ENCODE measurements at regions not wholly inside any gene's neighbourhood (a gene's known extent, or its start where the extent isn't known, plus 50 kb on each side); places are given as distances from the start of the nearest gene placed in this dataset.

GRCh38 chr6:16949716-16950115, 152.1 kb upstream of the STMND1 start:
- Histone ChIP-seq H3K79me2 (ENCODE audit: insufficient read depth, low read length) (no peaks in the 10 kb centered on the region), H3K23ac (ENCODE audit: insufficient read length, low read depth, low read length) (no peak overlapping the region), H3K56ac (ENCODE audit: insufficient read length, low read depth, low read length) (no peak overlapping the region), H2BK120ac (ENCODE audit: low read depth, low read length, poor library complexity, severe bottlenecking) (no peak overlapping the region), H3K27ac (ENCODE audit: insufficient read length, low read depth, low read length) (no peak overlapping the region), H4K20me1 (ENCODE audit: control insufficient read depth, insufficient read depth, insufficient read length) (no peaks in the 10 kb centered on the region), H2BK15ac (ENCODE audit: low read depth, low read length) (no peak overlapping the region), H3K79me1 (ENCODE audit: insufficient read depth, low read depth, low read length, poor library complexity, severe bottlenecking) (no peaks in the 10 kb centered on the region), H3K14ac (ENCODE audit: insufficient read depth, low read length) (no peak overlapping the region), H4K8ac (replicated peaks; ENCODE audit: insufficient read length, low read depth, low read length) (no peak overlapping the region), H2AFZ (ENCODE audit: low read length) (no peak overlapping the region), H4K91ac (ENCODE audit: insufficient read length, low read depth, low read length) (no peak overlapping the region), H2AK5ac (ENCODE audit: insufficient read length, low read length) (no peak overlapping the region), H2BK12ac (ENCODE audit: insufficient read length, low read depth, low read length) (no peak overlapping the region), H3K4me2 (ENCODE audit: insufficient read depth, insufficient read length, low read length) (no peak overlapping the region), H3K9me3 (ENCODE audit: control insufficient read depth, low read depth, low read length) (no peaks in the 10 kb centered on the region), H2BK20ac (ENCODE audit: low read depth, low read length, poor library complexity, severe bottlenecking) (no peak overlapping the region), H3K23me2 (ENCODE audit: insufficient read length, low read depth, low read length, poor library complexity, severe bottlenecking) (no peaks in the 10 kb centered on the region), H4K5ac (ENCODE audit: insufficient read length, low read depth, low read length) (no peak overlapping the region), H3K18ac (ENCODE audit: insufficient read length, low read depth, low read length) (no peak overlapping the region), H2BK5ac (ENCODE audit: insufficient read length, low read length) (no peak overlapping the region), H3T11ph (ENCODE audit: low read length) (no peak overlapping the region), H3K9ac (ENCODE audit: extremely low read depth, insufficient read length, low read length) (no peak overlapping the region), H3K4me1 (ENCODE audit: insufficient read depth, low read length) (peaks cover 8% of the 10 kb centered on the region), H3K27me3 (ENCODE audit: insufficient read depth, low read length) (no peaks in the 10 kb centered on the region), H3K4ac (ENCODE audit: low read depth, low read length) (no peak overlapping the region)
- peaks cover 26 to 27% of the 10 kb centered on the region in 2 experiments for H3K4me1 Mint-ChIP-seq
- H3K9me3 Mint-ChIP-seq, result no peaks in the 10 kb centered on the region
- no peak overlapping the region for H3K27ac Mint-ChIP-seq
- H3K36me3 Mint-ChIP-seq (ENCODE audit: insufficient read depth in 1 of 3, low read depth in 3 of 3), result no peaks in the 10 kb centered on the region
- H3K4me3 Mint-ChIP-seq, result no peak overlapping the region
- no peaks in the 10 kb centered on the region for H3K27me3 Mint-ChIP-seq (ENCODE audit: low read depth)
- no peak for TF ChIP-seq CTCF (conservative IDR thresholded peaks at IDR 0.05)
- no CpG with 5 or more reads among the region's 1 CpG for WGBS (ENCODE audit: extremely low coverage, insufficient read length, low lambda C conversion rate)
- no peak for DNase-seq
